ENCODE measurements at regions not wholly inside any gene's neighbourhood (a gene's known extent, or its start where the extent isn't known, plus 50 kb on each side); places are given as distances from the start of the nearest gene placed in this dataset.

DNA sequence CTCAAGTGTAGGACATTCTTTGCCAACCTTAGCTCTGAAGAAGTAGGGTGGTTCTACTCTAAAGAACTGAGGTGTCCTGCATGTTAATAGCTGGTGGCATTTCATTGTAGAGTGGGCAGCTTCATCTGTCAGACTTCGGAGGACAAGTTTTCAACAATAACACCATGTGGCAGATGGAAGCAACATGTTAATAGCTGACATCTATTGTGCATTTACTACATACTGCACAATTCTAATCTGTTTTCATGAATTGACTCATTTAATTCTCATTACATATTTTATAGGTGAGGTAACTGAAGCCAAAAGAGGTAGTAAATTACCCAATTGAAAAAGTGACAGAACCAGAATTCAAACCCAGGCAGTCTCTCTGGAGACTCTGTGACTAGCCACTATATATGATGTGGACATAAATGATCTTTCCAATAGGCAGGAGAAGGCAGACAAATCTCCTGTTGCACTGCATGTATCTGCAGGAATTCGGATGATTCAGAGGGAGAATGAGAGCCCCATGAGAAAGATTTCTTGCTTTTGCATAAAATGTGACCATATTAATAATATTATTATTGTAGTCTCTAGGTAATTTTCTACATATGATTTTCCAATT lies 137.2 kb upstream of the E2F7 start:
- DNase-seq: no peak

GRCh38 chr12:77189901-77190416 lies 124.6 kb upstream of the E2F7 start:
- DNase-seq: no peak

- no peak for DNase-seq
Observed at GRCh38 chr12:77189458-77189857, 124.1 kb upstream of the E2F7 start.

GRCh38 chr12:77179515-77179914 lies 114.1 kb upstream of the E2F7 start:
- no peak for DNase-seq

- DNase-seq: no peak
Observed at GRCh38 chr12:77167801-77168200, 102.4 kb upstream of the E2F7 start.

DNA sequence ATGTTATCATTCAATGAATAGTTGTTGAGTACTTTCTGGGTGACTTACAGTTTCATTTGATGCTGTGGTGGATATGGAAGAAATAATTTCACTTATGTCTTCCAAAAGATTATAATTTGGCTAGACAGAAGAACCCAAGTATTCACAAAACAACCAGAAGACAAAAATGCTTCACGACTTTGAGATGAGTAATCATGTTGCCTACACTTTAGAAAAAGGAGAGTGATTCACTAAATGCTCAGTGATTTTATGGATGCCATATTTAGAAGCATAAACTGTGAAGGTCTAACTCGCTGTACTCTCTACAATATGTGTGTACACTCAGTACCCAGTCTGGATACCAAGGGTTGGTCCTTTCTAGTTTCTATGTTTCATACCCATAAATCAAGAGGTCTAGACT lies 101.3 kb upstream of the E2F7 start:
- no peak for DNase-seq

- no peak for DNase-seq
Observed at GRCh38 chr12:77163074-77164038, 98.0 kb upstream of the E2F7 start.

DNA sequence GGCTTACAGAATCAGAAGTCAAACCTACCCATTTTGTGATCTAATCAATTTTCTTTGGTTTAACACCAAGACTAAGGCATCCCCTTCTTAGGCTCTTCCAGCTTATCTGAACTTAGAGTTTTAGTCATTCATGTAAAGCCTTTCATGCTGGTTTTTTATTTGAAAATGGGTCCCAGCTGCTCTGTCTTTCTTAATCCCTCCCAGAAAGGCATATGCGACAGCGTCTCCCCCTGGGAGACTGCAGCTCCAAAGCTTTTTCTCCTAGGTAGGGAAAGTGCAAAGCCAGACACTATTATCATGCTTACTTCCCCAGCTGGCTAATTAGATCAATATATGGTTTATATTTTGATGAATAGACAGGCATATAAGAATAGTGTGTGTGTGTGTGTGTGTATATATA lies 96.6 kb upstream of the E2F7 start:
- no peak for DNase-seq

GRCh38 chr12:77160931-77161330 lies 95.6 kb upstream of the E2F7 start:
- no peak for DNase-seq

DNA sequence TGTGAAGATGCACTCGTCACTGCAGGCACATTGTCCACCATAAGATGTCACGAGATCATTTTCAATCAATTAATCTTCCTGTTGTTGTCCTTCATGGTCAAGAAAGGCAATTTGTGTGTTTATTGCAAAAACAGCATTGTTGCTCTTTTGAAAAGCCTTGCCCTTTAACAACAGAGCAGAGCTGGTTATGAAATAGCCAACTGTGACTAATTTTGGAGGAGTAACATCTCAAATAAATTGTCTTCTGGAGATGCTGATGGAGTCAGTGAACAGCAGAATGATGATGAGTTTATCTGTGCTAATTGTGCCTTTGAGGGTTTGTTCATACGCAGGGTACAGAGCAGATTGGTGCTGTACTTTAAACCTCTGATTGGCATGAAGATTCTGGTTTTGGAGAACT lies 88.3 kb upstream of the E2F7 start:
- no peak for DNase-seq

DNA sequence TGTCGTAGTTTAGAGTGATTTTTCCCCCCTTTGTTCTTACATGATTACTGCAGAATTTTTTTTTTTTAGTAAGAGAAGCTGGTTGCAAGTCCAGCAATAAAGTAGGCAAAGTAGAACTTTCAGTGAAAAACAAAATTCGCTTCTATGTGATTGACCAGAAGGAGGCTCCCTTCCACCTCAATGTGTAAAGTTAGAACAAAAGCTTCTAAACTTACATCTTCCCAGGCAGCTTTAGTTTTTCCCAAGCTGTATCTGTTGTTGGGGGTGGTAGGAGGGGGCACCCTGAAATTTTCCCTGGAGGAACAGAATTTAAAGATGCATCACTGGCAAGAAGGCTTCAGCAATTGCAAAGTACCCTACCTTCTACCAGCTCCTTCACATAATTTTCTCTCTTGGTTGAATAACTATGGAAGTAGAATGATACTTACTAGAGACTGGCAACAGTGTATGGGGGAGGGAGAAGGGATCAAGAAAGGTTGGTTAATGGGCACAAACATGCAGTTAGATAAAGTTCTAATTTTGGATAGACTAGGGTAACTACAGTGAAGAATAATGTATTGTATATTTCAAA lies 87.3 kb upstream of the E2F7 start:
- DNase-seq: peak; percentile 4

- DNase-seq: no peak
Observed at GRCh38 chr12:77151030-77151429, 85.7 kb upstream of the E2F7 start.

- DNase-seq: no peak
Observed at GRCh38 chr12:77133566-77133965, 68.2 kb upstream of the E2F7 start.

DNA sequence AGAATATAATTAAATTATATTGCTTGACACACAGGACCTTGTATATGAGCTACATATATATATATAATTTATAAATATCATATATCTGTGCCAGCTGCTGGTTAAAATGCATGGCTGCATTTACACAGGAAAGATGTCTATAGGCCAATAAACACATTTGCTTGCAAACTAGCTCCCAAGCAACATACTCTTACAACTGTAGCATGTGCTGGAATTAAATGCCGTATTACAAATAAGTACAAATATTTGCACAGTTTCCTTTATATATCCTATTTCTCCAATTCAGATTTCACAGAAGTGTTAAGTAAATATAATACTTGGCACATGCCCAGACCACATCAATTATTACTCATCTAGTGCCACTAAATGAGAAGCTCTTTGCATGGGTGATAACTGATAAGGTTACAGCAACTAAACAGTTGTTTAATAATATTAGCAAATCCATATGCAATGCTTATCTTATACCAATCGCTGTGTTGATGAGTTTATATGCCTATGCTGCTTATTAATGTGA lies 66.7 kb upstream of the E2F7 start:
- DNase-seq: peak; percentile 61

GRCh38 chr12:77130193-77130592 lies 64.8 kb upstream of the E2F7 start:
- no peak for DNase-seq

DNA sequence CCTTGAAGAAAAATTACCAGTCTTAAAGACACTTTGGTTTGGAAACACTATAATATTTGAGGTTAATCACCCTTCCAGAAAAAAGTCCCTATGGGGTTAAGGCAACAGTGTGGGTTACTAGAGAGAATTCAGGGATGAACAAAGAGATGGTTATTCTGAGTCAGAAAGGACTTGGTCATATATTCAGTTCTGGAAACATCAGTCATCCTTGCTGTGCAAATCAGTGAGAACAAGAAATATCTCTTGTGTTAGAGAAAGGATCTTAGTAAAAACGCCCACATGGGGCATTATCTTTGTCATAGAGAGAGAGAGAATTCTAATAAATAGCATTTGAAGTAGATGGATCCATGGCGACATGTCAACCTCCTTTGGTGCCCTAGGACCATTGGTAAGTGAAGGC lies 59.4 kb upstream of the E2F7 start:
- DNase-seq: no peak

DNA sequence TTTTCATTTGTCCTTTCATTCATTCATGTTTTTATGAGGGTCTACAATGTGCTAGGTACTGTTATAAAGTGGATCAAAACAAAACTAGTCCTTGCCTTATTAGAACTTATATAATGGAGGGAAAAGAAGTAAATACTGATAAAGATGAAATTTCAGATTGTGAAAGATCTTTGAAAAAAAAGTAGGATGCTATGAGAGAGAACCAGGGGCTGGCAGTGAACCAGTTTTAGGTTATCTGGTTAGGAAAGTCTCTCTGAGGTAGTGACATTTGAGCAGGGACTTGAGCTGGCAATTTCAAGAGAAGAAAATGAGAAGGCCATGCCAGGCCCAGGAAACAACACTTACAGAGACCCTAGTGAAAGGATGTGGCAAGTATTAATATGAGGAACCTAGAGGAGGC lies 57.3 kb upstream of the E2F7 start:
- no peak for DNase-seq

DNA sequence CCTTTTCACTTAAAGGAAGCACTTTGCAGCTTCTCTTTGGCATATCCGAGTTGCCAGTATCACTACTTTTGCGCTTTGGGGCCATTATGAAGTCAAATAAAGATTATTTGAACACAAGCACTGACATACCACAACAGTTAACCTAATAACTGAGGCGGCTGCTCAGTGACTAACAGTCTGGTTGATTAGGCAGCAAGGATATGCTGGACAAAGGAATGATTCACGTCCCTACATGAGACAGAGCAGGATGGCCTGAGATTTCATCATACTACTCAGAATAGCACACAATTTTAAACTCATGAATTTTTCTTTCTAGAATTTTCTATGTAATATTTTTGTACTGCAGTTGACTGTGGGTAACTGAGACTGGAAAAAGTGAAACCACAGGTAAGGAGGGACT lies 56.9 kb upstream of the E2F7 start:
- DNase-seq: no peak

DNA sequence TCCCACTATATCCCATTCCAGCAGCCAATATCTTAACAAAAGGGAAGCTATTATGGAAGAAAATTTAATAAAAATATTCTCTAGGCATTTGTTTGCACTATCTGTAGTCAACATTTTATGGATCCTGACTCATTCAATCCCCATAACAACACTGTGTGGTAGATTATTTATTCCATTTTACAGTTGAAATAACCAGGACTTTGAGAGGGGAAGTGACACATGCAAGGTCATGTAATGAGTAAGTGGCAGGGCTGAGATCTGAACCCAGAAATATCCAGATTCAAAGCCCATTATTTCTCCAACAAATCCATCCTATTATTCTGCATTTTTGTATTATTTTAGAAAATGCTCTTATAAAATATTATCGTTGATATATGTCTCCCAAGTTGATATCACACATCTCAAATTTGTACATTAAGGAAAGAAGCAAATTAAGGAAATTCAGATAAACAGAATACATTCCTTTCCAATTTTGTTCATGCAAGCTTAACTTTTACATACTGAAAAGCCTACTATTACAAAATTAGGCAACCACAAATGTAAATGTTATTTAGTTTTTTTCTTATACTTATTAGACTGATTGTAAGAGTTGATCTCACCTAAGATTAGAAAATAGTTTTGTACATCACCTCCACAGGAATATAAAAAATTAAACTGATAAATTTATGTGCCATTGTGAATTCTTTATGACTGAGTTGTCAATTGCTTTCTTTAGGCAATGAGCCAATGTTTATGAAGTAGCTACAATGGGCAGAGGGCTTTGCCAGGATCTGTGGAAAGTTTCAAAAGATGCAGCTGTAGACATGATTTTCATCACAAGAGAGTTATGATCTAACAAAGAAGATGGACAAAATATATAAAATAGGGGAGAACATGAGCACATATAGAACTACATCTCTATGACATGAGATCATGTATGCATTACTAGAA lies 55.1 kb upstream of the E2F7 start:
- DNase-seq: peak; percentile 16

DNA sequence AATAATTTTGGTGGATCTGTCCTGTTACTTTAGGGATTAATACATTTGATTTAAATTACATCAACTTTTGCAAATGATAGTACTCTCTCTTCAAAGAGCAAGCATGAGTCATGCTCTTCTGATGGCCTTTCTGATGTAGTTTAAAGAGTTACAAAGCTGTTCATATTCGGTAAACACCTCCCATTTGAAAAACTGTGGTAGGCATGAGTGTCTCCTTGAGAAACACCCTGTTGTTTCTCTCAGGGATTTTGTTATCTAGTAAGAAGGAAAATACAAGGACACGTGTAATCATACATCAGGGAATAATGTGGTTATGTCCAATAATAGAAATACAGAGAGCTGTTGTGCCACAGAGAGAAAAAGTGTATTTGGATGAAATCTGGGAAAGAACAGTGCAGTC lies 53.3 kb upstream of the E2F7 start:
- DNase-seq: no peak

DNA sequence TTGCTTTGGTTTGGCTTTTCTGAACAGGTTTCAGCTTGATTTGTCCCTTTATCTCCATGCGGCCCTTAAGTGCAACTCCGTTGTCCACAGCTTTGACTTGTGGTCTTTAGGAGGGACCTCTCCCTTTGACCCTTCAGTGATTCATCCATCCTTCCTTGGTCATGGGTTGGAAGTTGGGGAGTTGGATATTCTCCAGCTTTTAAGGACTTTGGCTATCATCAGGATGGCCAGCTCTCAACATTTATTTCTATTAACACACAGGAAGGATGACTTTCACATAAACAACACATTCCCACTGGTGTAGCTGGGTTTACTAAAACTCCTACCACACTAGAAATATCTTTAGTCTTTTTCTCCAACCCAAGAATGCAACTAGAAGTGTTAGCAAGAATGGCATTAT lies 50.9 kb upstream of the E2F7 start:
- no peak for DNase-seq

DNA sequence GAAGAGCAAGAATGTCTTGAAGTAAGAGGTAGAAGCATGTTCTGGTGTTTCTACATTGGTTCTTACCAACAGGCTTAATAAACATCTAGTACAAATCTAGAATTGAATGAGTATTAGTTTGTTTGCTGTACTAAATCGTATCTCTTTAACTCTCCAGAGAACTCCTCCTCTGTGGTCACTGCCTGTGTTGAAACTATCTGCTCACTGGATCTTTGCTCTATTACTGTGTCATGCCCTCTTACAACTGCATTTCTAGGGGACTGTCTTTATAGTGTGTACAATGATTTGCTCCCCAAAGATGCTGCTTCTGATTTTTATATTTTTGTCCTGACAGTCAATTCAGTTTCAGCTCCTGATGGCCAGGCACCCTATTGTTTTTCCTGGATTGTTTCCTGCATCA lies 50.1 kb upstream of the E2F7 start:
- no peak for DNase-seq

All from DMS79 treated with DMSO at 0.1 percent for 48 hours (cell line).